KBM-7 (cell line): ENCODE measurements at regions not wholly inside any gene's neighbourhood (a gene's known extent, or its start where the extent isn't known, plus 50 kb on each side); places are given as distances from the start of the nearest gene placed in this dataset.

Experiments used
- DNase-seq: peaks from one replicate; pipeline ENCODE4 v3.0.0-alpha.2; 2015
- in situ Hi-C: fragments of 300-500 bp; cut with MboI; formaldehyde crosslinking; loops from 2 replicates; pipeline ENCODE4 v1.14.3; 2020; ENCODE audit warnings: low sequenced_read_pairs, low pct_unique_long_range_greater_than_20kb, mixed read lengths

DNA sequence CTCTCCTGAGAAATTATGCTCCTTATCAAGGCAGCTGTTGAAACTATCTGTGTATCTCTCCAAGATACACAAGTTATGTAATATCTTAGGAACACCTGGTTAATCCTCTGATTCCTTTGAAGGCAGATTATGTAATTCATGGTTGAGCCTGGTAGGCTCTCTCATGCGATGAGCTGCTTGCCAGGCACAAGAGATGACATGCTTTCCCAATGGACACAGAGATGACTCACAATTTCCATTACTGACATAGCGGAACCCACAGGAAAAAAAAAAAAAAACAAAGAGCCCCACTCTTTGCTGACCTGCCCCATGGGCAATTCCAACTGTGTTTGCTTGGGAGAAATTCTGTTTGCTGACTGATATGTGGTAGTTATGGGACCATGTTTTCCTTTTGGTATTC lies 736.4 kb upstream of the PHF14 start:
- DNase-seq = no peak
- in situ Hi-C loops = no loop called here

DNA sequence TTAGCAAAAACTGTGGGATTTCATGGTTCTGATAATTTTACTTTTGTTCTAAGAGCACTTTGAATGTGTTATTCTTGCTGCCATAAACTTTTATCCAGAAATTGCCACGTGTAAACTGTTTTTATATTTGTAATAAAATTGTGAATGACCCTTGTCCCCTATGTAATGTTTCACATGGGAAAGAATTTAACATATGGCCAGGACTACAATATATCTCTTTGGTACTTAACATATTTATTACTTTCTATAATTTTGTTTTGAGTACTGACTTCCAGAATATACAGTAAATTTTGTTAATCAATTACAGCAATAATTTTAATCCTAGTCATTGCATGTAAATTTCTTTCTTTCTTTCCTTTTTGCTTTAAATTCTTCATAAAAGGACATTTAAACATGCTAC lies 735.0 kb upstream of the PHF14 start:
- DNase-seq = no peak
- in situ Hi-C loops = no loop called here

DNA sequence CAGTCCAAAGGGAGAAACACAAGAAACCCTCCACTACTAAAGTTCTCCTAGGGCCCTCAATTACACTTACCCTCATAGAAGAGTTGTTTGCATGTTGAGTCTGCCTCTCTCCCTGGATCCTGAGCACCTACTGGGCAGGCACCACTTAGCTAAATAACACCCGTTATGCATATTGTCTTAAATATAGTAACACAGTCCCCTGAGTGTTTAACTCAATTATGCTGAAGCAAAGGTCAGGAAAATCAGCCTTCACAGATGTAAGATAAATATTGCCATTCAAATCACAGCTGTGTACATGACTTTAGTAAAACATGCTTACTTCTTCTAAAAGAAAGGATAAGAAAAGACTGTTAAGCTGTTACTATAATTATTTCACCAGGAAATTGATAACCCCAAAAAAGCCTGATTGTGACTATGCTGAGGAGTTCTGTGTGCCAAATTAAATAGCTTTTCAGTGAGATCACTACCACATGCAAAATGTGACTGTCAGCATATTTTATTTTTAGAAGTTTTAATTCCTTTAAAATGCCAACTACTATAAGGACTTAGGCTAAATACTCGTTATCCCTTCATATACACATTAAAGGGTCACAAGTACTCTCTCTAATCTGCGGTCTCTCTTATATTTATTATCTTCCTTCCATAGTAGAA lies 733.9 kb upstream of the PHF14 start:
- no peak for DNase-seq
- in situ Hi-C loops = no loop called here

GRCh38 chr7:10245406-10245805 lies 728.3 kb upstream of the PHF14 start:
- in situ Hi-C loops = no loop called here
- no peak for DNase-seq

- DNase-seq = no peak
- in situ Hi-C loops = no loop called here
These were observed 716.2 kb upstream of the PHF14 start for GRCh38 chr7:10257438-10257837.

DNA sequence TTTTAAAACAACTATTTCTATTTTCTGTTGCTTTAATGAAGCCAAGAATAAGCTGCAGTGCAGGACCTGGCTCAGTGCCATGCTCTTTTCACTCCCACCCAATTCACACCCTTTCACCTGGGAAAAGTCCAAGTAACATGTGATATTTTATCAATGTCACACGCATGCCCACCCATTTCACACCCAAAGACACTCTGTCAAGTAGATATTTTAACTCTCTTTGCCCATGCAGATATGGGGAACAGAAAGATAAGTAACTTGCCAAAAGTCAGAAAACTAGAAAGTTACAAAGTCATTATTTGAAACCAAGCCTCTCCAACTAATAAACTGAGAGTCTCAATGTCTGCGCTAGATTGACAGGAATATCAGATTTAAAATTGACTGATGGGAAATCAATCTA lies 706.7 kb upstream of the PHF14 start:
- DNase-seq = no peak
- in situ Hi-C loops = no loop called here

DNA sequence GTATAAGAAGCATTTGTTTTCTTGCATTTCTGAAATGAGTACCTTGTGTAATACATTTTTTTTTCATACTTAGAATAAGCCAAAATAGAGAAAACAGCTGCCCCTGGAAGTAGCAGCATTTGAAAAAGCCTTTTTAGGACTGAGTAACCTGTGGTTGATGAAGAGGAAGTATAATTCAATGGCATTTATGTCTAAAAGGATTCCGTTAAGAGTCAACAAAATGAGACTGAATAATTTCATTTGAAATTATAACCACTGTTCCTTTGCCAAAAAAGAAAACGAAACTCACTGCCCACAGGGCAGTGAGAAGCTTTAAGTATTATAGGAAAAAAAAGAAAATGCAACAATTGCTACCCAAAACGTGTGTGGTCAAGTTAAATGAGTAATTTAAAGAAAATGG lies 705.6 kb upstream of the PHF14 start:
- in situ Hi-C loops = no loop called here
- DNase-seq = no peak

- DNase-seq = no peak
- in situ Hi-C loops = no loop called here
These were observed 690.8 kb upstream of the PHF14 start for GRCh38 chr7:10282909-10283308.

- in situ Hi-C loops = no loop called here
- no peak for DNase-seq
These were observed 689.7 kb upstream of the PHF14 start for GRCh38 chr7:10284001-10284400.

DNA sequence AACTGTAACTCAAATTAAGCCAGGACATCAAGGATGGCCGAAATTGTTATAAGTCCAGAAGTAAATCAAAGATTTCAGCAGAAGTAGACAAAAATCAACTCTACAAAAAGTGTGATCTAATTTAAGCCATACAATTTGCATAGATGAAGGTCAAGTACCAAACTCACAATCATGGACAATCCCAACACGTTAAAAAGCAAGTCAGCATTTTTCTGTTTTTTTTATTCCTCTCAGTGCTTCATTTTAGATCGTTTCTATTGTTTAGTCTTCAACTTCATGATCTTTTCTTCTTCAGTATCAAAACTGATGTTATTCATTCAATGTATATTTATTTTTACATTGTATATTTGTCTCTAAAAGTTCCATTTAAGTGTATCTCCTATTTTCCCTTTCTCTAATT lies 674.3 kb upstream of the PHF14 start:
- in situ Hi-C loops = no loop called here
- DNase-seq = no peak

DNA sequence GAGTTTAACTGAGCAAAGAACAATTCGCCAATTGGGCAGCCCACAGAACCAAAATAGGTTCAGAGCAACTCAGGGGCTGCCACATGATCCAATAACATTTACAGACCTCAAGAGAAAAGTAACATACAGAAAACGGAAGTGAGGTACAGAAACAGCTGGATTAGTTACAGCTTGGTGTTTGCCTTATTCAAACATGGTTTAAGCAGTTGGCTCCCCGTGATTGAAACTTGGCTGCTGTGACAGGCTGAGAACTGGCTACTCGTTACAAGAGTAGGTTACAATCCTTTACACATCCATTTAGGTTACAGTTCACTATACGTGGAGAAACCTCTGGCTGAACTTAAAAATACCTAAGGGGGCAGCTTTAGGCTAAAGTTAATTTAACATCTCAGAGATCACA lies 673.1 kb upstream of the PHF14 start:
- in situ Hi-C loops = no loop called here
- no peak for DNase-seq

DNA sequence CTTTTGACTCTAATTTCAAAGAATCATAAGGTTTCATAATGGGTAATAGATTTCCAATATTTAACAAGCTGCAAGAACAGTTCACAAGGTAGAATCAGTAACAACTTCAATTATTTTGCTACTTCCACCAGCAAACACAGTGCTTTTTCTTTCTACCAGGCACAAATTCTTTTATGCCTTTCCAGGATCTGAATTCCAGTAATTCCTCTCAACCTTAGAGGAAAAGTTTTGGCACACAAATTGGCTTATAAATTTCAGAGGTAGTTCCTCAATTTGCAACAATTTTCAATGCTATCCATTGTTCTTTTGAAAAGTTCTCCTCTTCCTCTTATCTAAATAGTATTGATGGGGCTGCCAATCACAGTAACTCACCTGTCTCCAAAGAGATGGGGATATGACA lies 665.4 kb upstream of the PHF14 start:
- in situ Hi-C loops = no loop called here
- no peak for DNase-seq

GRCh38 chr7:10312942-10313341 lies 660.7 kb upstream of the PHF14 start:
- in situ Hi-C loops = no loop called here
- DNase-seq = no peak

- in situ Hi-C loops = no loop called here
- no peak for DNase-seq
These were observed 657.8 kb upstream of the PHF14 start for GRCh38 chr7:10315881-10316280.

GRCh38 chr7:10316488-10316887 lies 657.2 kb upstream of the PHF14 start:
- in situ Hi-C loops = no loop called here

DNA sequence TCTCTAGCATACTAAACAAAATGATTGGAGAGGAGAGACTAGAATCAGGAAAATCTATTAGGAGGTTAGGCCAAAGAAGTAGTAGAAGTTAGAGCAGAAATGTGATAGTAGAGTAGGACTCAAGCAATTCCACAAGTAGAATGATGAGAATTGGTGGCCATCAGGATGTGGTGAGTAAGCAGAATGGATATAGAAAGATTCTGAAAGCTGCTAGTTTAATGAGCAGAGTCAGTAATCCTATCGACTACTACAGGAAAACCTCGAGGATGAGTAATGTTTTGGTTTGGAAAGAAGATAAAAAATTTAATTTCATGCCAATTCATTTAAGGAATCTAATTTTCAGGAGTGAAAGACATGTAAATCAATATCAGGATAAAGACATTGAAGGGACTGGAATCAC lies 648.3 kb upstream of the PHF14 start:
- in situ Hi-C loops = no loop called here

More at GRCh38 chr7:10316488-10316887, 657.2 kb upstream of the PHF14 start:
- no peak for DNase-seq

DNA sequence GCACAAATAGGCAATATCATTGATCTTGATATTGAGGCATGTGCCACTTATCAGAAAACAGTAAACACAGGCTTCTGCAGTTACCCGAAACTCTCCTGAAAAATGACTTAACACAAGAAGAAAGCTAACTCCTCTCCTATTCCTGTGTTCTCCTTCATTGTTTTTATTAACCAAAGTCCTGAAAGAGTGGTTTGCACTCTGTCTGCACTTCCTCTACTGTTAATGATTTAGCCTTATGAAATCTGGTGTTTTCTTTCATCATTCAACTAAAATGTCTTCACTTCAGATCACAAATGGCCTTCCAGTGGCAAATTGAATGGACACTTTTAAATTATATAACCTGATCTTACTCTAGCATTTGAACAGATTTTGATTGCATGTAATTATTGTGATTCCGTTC lies 630.6 kb upstream of the PHF14 start:
- no peak for DNase-seq
- in situ Hi-C loops = no loop called here

More for the DNA sequence above, 648.3 kb upstream of the PHF14 start:
- DNase-seq = no peak

DNA sequence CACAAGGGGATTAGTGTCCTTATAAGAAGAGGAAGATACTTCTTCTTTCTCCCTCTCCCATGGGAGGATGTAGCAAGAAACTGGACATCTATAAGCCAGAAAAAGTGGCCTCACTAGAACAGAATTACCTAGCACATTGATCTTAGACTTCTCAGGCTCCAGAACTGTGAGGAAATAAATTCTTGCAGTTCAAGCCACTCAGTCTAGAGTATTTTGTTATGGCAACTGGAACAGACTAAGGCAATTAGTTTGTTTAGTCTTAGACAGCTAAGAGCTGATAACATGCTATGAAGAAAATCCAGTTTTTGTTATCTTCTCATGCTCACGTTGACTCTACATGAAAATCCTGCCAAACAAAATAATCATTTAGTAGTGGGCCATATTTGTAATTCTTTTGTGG lies 627.6 kb upstream of the PHF14 start:
- DNase-seq = no peak
- in situ Hi-C loops = no loop called here

GRCh38 chr7:10355816-10356215 lies 617.9 kb upstream of the PHF14 start:
- in situ Hi-C loops = no loop called here
- peak; percentile 1 for DNase-seq

GRCh38 chr7:10360050-10360449 lies 613.6 kb upstream of the PHF14 start:
- DNase-seq = no peak
- in situ Hi-C loops = no loop called here

DNA sequence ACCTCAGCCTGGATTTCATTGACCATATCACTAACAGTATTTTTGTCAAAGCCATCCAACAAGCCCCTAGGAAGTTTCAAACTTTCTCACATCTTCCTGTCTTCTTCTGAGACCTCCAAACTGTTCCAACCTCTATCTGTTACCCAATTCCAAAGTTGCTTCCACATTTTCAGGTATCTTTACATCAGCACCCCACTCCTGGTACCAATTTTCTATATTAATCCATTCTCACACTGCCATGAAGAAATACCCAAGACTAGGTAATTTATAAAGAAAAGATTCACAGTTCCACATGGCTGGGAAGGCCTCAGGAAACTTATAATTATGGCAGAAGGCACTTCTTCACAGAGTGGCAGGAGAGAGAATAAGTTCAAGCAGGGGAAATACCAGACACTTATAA lies 571.9 kb upstream of the PHF14 start:
- DNase-seq = no peak
- in situ Hi-C loops = no loop called here
